Fibroblast of skin of left quadriceps (primary cell): ENCODE measurements at regions not wholly inside any gene's neighbourhood (a gene's known extent, or its start where the extent isn't known, plus 50 kb on each side); places are given as distances from the start of the nearest gene placed in this dataset.

Source experiments
- DNase-seq, 2 experiments: peaks; one replicate each; pipeline ENCODE4 v3.0.0-alpha.2; 2013; ENCODE audit warnings: low read depth in 2 of 2

- no peak for DNase-seq
Observed at GRCh38 chr20:23231561-23232218, 118.9 kb upstream of the NXT1 start.

GRCh38 chr20:23230766-23231385 is 119.7 kb upstream of the NXT1 start:
- no peak for DNase-seq

DNA sequence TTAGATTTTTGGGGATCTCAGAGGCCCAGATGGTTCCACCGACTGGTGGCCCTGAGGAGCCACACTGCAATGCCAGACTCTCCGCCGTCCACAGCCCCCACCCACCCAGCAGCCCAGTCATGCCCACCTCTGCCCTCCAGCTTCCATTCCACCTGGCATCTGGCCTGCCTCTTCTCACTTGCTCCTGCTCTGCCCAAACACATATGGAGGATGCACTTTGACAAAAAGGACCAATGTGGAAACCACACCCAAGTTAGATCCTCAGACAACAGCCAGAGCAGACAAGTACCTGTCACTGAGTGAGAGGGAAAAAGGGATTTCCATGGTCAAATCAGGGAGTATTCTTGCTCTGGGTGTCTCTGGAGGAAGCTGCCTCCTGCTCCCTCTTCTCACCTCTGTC is 120.6 kb upstream of the NXT1 start:
- DNase-seq: no peak

DNA sequence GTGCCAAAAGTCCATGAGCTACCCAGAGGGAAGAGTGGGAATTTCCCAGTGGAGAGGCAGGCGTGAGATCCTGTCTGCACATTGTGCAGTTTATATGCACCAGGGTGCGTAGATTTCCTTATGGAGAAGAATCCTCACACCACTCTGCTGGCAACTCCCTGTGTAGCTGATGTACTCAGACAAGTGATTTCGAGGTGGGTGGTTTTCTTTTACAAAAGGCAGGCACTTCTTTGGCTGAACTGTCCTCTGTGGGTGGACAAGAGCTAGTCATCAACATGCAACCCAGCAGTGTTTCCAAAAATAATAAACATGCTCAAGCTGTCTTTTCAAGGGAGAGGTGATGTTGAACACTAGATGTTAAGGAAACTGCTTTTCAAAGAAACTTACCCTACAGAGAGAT is 121.7 kb upstream of the NXT1 start:
- DNase-seq: no peak

- DNase-seq: no peak
Observed at GRCh38 chr20:23227976-23228375, 122.6 kb upstream of the NXT1 start.

GRCh38 chr20:23227274-23227673 is 123.3 kb upstream of the NXT1 start:
- no peak for DNase-seq

GRCh38 chr20:23226612-23227265 is 123.9 kb upstream of the NXT1 start:
- DNase-seq: no peak

GRCh38 chr20:23225407-23226060 is 125.1 kb upstream of the NXT1 start:
- DNase-seq: peak; percentile 60 to 62

- no peak for DNase-seq
Observed at GRCh38 chr20:23224806-23225205, 125.8 kb upstream of the NXT1 start.

DNA sequence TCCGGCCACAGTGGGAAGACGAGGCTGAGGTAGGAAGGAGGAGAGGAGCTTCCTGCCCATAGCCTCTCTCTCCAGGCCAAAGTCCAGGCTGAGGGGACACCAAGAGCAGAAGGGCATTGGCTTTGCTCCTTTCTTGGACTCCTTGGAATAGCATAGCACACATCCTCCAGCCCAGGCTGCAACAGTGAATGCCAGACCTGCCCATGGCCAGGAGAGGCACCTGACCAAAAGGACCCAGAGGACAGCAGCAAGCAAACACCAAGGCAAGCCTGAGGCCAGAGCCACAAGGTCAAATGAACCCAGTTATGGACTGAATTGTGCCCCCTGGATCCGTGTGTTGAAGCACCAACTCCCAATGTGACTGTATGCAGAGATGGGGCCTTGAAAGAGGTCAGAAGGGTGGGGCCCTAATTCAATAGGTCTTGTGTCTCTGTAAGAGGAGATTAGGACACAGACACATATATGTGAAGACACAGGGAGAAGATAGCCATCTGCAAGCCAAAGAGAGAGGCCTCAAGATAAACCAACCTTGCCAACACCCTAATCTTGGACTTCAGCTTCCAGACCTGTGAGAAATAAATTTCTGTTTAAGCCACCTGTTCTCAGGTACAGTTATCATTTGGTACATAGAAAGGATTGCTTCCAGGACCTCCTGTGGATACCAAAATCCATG is 126.5 kb upstream of the NXT1 start:
- no peak for DNase-seq

- DNase-seq: no peak
Observed at GRCh38 chr20:23222531-23223200, 127.9 kb upstream of the NXT1 start.

- no peak for DNase-seq
Observed at GRCh38 chr20:23217023-23217422, 130.9 kb upstream of the CD93 start.

GRCh38 chr20:23215344-23215995 is 129.3 kb upstream of the CD93 start:
- DNase-seq: no peak

GRCh38 chr20:23214903-23215302 is 128.8 kb upstream of the CD93 start:
- DNase-seq: no peak

GRCh38 chr20:23212464-23212995 is 126.4 kb upstream of the CD93 start:
- DNase-seq: no peak

GRCh38 chr20:23212011-23212410 is 125.9 kb upstream of the CD93 start:
- no peak for DNase-seq

DNA sequence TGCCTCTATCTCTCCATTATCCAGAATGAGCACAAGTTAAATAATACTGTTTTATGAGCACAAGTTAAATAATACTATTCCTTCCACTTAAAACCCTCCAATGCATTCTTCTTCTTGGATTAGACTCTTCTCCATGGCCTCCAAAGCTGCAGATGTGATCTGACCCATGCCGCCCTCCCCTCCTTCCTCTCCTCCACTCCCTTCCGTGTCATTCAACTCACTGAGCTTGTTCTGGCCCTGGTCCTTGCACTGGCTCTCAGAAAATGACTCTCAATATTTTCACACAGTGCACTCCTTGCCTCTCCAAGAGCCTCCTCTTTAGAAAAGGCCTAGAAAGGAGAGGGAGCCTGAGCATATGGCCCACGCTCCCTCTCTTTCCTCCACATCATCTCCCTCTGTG is 125.0 kb upstream of the CD93 start:
- no peak for DNase-seq

DNA sequence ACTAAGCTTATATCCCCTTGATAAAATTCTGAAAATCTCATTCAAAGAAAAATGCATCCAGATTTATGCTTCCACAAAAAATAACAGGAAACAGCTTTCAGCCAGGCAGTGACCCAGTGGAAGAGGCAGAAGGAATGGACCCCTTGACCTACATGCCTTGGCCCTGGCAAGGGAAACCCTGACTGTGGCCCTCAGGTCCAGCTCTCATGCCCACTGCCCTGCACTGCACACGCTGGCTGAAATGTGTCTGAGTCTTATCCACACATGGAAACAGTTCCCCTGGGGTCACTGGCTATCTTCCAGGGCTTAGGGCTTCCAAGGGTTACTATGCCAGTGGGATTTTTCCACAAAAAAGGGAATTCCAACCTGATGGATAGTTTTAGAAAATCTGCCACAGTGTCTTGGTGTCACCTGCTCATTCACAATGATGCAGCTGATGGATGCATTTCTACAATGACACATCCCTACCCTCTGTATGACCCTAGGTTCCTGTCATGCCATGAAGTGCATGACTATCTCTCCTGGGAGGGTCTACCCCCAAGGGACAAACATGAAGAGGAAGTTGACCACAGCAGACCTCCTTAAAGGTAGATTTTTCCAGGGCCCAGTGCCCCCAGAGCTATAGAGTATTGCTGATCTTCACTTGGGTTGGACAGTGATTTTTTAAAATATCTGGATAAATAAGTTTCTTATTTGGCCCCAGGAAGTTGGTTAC is 121.9 kb upstream of the CD93 start:
- no peak for DNase-seq

GRCh38 chr20:23206995-23207394 is 120.9 kb upstream of the CD93 start:
- no peak for DNase-seq

DNA sequence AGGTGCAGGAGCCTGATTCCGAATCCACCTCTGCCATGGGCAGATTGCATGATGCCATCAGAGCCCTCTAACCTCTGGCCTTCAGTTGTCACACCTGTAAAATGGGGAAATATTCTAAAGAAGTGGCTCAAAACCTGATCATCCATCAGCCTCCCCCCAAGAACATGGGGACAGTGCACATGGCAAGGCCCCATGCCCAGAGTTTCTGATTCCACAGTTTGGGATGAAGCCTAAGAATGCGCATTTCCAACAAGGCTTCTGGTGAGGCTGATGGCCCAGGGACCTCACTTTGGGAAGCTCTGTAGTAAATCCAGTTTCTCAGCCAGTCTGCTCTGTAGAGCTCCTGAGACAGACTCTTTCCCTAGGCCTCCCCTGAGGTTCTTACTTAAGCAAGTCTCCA is 119.9 kb upstream of the CD93 start:
- no peak for DNase-seq
